ENCODE measurements at regions not wholly inside any gene's neighbourhood (a gene's known extent, or its start where the extent isn't known, plus 50 kb on each side); places are given as distances from the start of the nearest gene placed in this dataset.

DNA sequence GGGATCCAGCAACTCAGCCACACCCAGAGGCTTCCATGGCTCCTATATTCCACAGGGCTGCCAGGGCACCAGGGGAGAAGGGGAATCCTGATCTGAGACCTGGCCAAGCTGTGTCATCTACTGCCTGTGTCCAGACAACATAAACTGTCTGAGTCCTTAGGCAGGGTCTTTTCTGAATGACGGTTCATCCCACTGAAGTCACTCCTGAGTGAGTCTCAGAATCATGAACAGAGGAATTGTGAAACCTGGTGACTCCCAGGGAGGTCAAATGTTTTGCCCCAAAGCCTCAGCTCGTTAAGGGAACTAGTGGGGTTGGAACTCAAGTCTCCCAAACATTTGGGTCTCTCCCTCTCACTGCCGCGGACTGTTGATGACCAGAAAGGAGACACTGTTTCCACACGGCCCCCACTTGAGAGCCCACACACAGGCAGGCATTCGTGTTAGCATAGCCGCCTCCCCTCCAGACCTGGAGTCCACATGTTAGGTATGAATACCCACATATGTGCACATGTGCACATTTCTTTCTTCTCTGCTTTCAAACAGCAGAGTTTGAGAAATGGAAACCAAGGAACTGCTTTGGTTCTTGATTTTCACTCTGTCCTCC is 87.2 kb upstream of the KCNK12 start:
- intact Hi-C loops (cut with DNase I), result no loop called here
- TF ChIP-seq POLR2A (IDR thresholded peaks at IDR 0.05), result no peak
- TF ChIP-seq, protein P1, sequence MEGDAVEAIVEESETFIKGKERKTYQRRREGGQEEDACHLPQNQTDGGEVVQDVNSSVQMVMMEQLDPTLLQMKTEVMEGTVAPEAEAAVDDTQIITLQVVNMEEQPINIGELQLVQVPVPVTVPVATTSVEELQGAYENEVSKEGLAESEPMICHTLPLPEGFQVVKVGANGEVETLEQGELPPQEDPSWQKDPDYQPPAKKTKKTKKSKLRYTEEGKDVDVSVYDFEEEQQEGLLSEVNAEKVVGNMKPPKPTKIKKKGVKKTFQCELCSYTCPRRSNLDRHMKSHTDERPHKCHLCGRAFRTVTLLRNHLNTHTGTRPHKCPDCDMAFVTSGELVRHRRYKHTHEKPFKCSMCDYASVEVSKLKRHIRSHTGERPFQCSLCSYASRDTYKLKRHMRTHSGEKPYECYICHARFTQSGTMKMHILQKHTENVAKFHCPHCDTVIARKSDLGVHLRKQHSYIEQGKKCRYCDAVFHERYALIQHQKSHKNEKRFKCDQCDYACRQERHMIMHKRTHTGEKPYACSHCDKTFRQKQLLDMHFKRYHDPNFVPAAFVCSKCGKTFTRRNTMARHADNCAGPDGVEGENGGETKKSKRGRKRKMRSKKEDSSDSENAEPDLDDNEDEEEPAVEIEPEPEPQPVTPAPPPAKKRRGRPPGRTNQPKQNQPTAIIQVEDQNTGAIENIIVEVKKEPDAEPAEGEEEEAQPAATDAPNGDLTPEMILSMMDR (IDR thresholded peaks at IDR 0.05), result no peak
- 73 to 80% methylated on average over 5 to 7 of the region's 7 CpGs for WGBS, 2 donors
- Histone ChIP-seq H3K27me3 (no peaks in the 10 kb centered on the region), H3K27ac (no peak overlapping the region), H3K36me3 (replicated peaks in 1 of 2; ENCODE audit: insufficient read depth in 1 of 2, low read depth in 2 of 2) (no peaks in the 10 kb centered on the region), H3K4me1 (peaks cover 12% of the 10 kb centered on the region), H3K9me3 (no peaks in the 10 kb centered on the region), H3K4me3 (no peak overlapping the region)
- ATAC-seq (no peak), DNase-seq (no peak)

DNA sequence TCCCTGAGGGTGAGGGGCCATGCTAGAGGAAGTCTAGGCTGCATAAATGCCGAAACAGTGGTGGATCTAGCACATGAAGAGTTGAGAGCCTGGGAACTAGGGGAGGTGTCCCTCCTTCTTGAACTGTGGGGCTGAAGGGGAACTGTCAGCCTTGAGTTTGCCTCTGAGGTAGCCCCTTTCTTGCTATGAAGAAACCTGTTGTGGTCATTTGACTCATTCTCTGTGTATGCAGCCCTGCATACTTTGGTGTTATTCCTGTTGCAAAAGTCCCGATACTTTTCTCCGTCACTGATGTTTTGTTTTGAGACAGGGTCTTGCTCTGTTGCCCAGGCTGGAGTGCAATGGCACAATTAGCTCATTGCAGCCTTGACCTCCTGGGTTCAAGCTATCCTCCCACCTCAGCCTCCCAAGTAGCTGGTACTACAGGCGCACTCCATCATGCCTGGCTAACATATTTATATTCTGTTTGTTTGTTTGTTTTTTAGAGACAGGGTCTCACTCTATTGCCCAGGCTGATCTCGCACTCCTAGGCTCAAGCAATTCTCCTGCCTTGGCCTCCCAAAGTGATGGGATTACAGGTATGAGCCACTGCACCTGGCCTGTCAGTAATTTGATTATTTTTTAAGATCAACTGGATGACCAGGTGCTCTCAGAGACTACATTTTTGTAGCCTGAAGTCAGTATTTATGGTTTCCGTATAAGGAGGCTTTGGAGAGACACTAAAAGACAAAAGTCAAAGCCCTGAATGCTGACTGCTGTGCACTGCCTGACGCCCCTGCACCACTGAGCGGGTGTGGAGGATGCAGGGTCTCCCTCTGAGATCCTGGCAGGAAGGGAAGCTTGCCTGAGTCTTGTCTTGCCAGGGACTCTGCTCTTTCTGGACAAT is 86.2 kb upstream of the KCNK12 start:
- no peak overlapping the region for H3K27ac ChIP-seq
- intact Hi-C loops (cut with DNase I), result no loop called here
- H3K27me3 ChIP-seq, result no peaks in the 10 kb centered on the region
- no peak for ATAC-seq
- no peaks in the 10 kb centered on the region for H3K36me3 ChIP-seq (replicated peaks in 1 of 2; ENCODE audit: insufficient read depth in 1 of 2, low read depth in 2 of 2)
- peaks cover 12% of the 10 kb centered on the region for H3K4me1 ChIP-seq
- TF ChIP-seq, protein P1 (IDR thresholded peaks at IDR 0.05), result no peak
- no peak for TF ChIP-seq POLR2A (IDR thresholded peaks at IDR 0.05)
- DNase-seq, result no peak
- 86 to 91% methylated on average over 6 to 8 of the region's 8 CpGs for WGBS, 2 donors
- H3K4me3 ChIP-seq, result no peak overlapping the region
- no peaks in the 10 kb centered on the region for H3K9me3 ChIP-seq

DNA sequence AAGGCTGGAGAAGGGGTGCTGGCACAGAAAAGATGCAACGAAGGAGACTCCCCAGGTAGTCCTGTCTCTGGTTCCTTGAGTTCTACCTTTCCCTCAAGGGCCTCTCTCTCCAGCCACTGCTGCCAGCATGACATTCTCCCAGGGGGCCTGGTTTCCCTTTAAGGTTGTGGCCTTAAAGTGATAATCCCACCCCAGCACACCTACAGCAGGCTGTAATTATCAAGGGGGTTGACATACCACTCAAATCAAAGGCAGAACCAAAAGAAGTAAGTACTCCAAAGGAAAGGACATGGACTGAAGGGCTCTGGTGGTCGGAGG is 84.7 kb upstream of the KCNK12 start:
- H3K27ac ChIP-seq, result no peak overlapping the region

DNA sequence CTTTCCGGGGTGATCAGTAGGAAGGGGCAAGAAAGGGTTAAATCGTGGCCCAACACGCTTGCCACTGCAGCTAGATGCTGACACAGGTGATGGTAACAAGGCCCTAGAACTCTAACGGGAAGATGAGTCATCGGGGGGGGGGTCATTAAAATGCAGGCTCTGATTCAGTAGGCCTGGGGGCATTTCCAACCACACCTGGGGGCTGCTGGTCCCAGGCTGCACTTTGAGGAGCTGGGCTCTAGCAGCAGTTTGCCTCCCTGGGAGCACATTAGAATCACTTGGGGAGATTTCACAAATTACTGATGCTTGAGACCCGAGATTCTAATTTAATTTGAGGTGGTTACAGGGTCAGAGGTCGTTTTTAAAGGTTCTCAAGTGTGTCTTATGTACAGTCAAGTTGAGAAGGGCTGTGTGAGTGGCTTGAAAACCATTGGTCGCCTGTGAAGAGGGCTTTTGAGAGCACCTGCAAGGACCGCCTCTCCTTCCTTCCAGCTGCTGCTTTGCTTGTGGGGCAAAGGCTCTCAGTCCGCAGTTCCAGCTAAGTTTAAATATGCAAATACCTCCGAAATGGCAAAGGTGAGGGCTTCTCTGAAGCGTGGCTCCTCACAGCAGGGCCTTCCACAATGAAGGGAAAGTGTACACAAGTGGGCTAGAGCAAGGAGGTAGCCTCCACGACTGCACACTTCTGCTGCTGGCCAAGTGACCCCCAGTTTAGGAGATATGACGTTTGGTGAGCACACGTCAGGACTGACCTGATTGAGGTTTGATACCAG is 84.2 kb upstream of the KCNK12 start:
- TF ChIP-seq, protein P1 (IDR thresholded peaks at IDR 0.05), result no peak
- no peak for TF ChIP-seq POLR2A (IDR thresholded peaks at IDR 0.05)
- no peak overlapping the region for H3K4me3 ChIP-seq
- H3K36me3 ChIP-seq (replicated peaks in 1 of 2; ENCODE audit: insufficient read depth in 1 of 2, low read depth in 2 of 2), result no peaks in the 10 kb centered on the region
- ATAC-seq (no peak), DNase-seq (no peak)
- intact Hi-C loops (cut with DNase I), result no loop called here
- WGBS, 2 donors, result 63 to 69% methylated on average over 13 to 15 of the region's 15 CpGs
- peaks cover 20% of the 10 kb centered on the region for H3K4me1 ChIP-seq
- no peaks in the 10 kb centered on the region for H3K9me3 ChIP-seq
- H3K27ac ChIP-seq, result no peak overlapping the region
- H3K27me3 ChIP-seq, result no peaks in the 10 kb centered on the region

More for the DNA sequence above, 84.7 kb upstream of the KCNK12 start:
- intact Hi-C loops (cut with DNase I), result no loop called here
- Histone ChIP-seq H3K4me1 (peaks cover 20% of the 10 kb centered on the region), H3K9me3 (no peaks in the 10 kb centered on the region), H3K36me3 (replicated peaks in 1 of 2; ENCODE audit: insufficient read depth in 1 of 2, low read depth in 2 of 2) (no peaks in the 10 kb centered on the region), H3K27me3 (no peaks in the 10 kb centered on the region), H3K4me3 (no peak overlapping the region)
- DNase-seq, result no peak
- 89 to 100% methylated on average over 2 of the region's 2 CpGs for WGBS, 2 donors
- no peak for ATAC-seq
- TF ChIP-seq, protein P1 (IDR thresholded peaks at IDR 0.05), result no peak
- TF ChIP-seq POLR2A (IDR thresholded peaks at IDR 0.05), result no peak
